Pulmonary artery endothelial cell (primary cell): ENCODE measurements at regions not wholly inside any gene's neighbourhood (a gene's known extent, or its start where the extent isn't known, plus 50 kb on each side); places are given as distances from the start of the nearest gene placed in this dataset.
A peak's percentile ranks its signal among the peaks of the same experiment; 100 is the strongest.
"Not testable (repeated sequence)": the region's sequence is repeated elsewhere in the genome, so short reads cannot be mapped to it uniquely, and the experiment has no call there.

Experiments used
- DNase-seq: peaks from one replicate; pipeline ENCODE4 v3.0.0-alpha.2; 2011; ENCODE audit warnings: low read depth, low spot score

- DNase-seq: no peak
Observed at GRCh38 chr3:40938591-40938990, 260.7 kb upstream of the CTNNB1 start.

- DNase-seq: no peak
Observed at GRCh38 chr3:40939030-40939740, 260.1 kb upstream of the CTNNB1 start.

GRCh38 chr3:40939741-40940130 lies 259.6 kb upstream of the CTNNB1 start:
- no peak for DNase-seq

- no peak for DNase-seq
Observed at GRCh38 chr3:40940651-40941050, 258.7 kb upstream of the CTNNB1 start.

- DNase-seq: not testable (repeated sequence)
Observed at GRCh38 chr3:40947022-40947421, 252.3 kb upstream of the CTNNB1 start.

GRCh38 chr3:40949347-40949746 lies 250.0 kb upstream of the CTNNB1 start:
- not testable (repeated sequence) for DNase-seq

GRCh38 chr3:40951636-40952035 lies 247.7 kb upstream of the CTNNB1 start:
- DNase-seq: no peak

- DNase-seq: no peak
Observed at GRCh38 chr3:40961104-40961857, 238.0 kb upstream of the CTNNB1 start.

GRCh38 chr3:40962721-40963120 lies 236.6 kb upstream of the CTNNB1 start:
- no peak for DNase-seq

- DNase-seq: no peak
Observed at GRCh38 chr3:40968666-40969065, 230.6 kb upstream of the CTNNB1 start.

GRCh38 chr3:40969341-40969740 lies 230.0 kb upstream of the CTNNB1 start:
- no peak for DNase-seq

- no peak for DNase-seq
Observed at GRCh38 chr3:40969756-40970466, 229.4 kb upstream of the CTNNB1 start.

- peak; percentile 99 for DNase-seq
Observed at GRCh38 chr3:40971191-40972168, 227.8 kb upstream of the CTNNB1 start.

GRCh38 chr3:40972350-40972749 lies 227.0 kb upstream of the CTNNB1 start:
- no peak for DNase-seq

GRCh38 chr3:40973141-40973540 lies 226.2 kb upstream of the CTNNB1 start:
- no peak for DNase-seq

GRCh38 chr3:40975711-40976121 lies 223.6 kb upstream of the CTNNB1 start:
- peak; percentile 98 for DNase-seq

GRCh38 chr3:40976241-40976640 lies 223.1 kb upstream of the CTNNB1 start:
- DNase-seq: no peak

- no peak for DNase-seq
Observed at GRCh38 chr3:40978442-40978841, 220.9 kb upstream of the CTNNB1 start.

GRCh38 chr3:40979962-40980361 lies 219.3 kb upstream of the CTNNB1 start:
- no peak for DNase-seq

GRCh38 chr3:40980467-40980866 lies 218.8 kb upstream of the CTNNB1 start:
- no peak for DNase-seq

- DNase-seq: no peak
Observed at GRCh38 chr3:40985195-40985594, 214.1 kb upstream of the CTNNB1 start.
